ENCODE measurements at regions not wholly inside any gene's neighbourhood (a gene's known extent, or its start where the extent isn't known, plus 50 kb on each side); places are given as distances from the start of the nearest gene placed in this dataset.

- TF ChIP-seq, protein P1, sequence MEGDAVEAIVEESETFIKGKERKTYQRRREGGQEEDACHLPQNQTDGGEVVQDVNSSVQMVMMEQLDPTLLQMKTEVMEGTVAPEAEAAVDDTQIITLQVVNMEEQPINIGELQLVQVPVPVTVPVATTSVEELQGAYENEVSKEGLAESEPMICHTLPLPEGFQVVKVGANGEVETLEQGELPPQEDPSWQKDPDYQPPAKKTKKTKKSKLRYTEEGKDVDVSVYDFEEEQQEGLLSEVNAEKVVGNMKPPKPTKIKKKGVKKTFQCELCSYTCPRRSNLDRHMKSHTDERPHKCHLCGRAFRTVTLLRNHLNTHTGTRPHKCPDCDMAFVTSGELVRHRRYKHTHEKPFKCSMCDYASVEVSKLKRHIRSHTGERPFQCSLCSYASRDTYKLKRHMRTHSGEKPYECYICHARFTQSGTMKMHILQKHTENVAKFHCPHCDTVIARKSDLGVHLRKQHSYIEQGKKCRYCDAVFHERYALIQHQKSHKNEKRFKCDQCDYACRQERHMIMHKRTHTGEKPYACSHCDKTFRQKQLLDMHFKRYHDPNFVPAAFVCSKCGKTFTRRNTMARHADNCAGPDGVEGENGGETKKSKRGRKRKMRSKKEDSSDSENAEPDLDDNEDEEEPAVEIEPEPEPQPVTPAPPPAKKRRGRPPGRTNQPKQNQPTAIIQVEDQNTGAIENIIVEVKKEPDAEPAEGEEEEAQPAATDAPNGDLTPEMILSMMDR (conservative IDR thresholded peaks at IDR 0.05; ENCODE audit: low read length), result no peak
- TF ChIP-seq EZH2phosphoT487 (IDR thresholded peaks at IDR 0.05; ENCODE audit: borderline replicate concordance, low read depth, low read length), result no peak
Measured at GRCh38 chr9:26685818-26686217, 206.8 kb downstream of the CAAP1 start.

Measured in OCI-LY7 (cell line).